ENCODE measurements at regions not wholly inside any gene's neighbourhood (a gene's known extent, or its start where the extent isn't known, plus 50 kb on each side); places are given as distances from the start of the nearest gene placed in this dataset.

DNA sequence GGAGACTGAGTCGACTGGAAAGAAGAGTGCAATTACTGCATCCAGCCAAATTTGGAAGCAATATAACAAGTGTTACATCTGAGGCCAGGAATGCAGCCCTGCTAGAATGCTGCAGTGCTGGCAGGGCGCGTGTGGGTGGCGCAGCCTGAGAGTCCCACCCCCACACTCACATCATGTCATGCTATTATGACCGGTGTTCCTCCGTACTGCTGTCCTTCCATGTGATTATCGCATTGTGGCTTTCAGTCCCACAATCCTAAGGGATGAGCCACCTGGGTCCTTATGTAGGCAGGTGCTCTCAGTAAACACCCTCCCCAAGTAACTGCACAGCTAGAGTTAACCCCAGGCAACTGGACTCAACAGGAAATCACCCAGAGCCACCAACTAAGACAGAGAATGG lies 122.6 kb upstream of the CPEB2 start:
- Histone ChIP-seq H3K4me2 (ENCODE audit: low read length) (no peak overlapping the region), H3K27me3 (ENCODE audit: control insufficient read depth, insufficient read depth, low read length) (peaks cover 4% of the 10 kb centered on the region), H3K9me3 (replicated peaks; ENCODE audit: low read length) (no peaks in the 10 kb centered on the region), H3K9ac (ENCODE audit: low read depth, low read length) (no peak overlapping the region), H3K4me3 (ENCODE audit: low read length) (no peak overlapping the region), H3K4me1 (ENCODE audit: control insufficient read depth, insufficient read depth, low read length) (no peaks in the 10 kb centered on the region), H3K36me3 (ENCODE audit: insufficient read depth, low read length) (no peaks in the 10 kb centered on the region)

DNA sequence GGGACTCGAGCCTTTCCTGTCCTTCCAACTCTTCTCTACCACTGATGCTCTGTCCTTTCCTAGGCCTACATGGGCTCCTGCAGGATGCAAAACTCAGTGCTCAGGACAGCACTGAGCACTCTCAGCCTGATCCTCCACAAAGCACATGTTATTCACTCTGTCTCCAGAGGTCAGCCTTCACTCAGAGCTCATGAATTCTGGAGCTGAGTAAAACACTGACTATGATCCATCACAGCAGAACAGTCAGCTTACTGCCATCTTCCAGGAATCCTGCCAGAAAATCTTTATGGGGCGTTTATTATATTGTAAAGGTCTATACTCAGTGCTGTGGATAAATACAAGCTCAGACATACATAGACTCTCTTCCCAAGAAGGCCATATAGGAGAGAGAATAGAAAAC lies 121.5 kb upstream of the CPEB2 start:
- Histone ChIP-seq H3K36me3 (ENCODE audit: insufficient read depth, low read length) (no peaks in the 10 kb centered on the region), H3K9me3 (replicated peaks; ENCODE audit: low read length) (no peaks in the 10 kb centered on the region), H3K4me1 (ENCODE audit: control insufficient read depth, insufficient read depth, low read length) (no peaks in the 10 kb centered on the region), H3K4me3 (ENCODE audit: low read length) (no peak overlapping the region), H3K4me2 (ENCODE audit: low read length) (no peak overlapping the region), H3K27me3 (ENCODE audit: control insufficient read depth, insufficient read depth, low read length) (peaks cover 4% of the 10 kb centered on the region), H3K9ac (ENCODE audit: low read depth, low read length) (no peak overlapping the region)

DNA sequence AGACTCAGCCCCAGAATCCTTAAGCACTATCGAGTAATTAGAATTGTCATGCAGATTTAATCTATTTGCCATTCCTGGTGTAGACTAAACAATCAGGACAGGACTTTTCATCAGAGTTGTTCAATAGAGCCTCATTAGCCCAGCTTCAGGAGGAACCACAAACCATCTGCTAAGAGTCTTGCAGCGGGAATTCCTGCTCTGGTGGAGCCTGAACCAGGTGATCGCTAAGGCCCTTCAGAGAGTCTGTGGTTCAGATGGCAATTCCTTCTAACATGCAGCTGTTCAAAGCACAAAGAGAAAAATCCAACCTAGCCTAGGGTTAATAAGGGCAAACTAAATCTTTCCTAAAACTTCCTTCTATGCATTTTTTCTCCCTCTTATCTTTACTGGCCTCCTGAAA lies 119.1 kb upstream of the CPEB2 start:
- Histone ChIP-seq H3K4me3 (ENCODE audit: low read length) (no peak overlapping the region), H3K4me2 (ENCODE audit: low read length) (no peak overlapping the region), H3K9me3 (replicated peaks; ENCODE audit: low read length) (no peaks in the 10 kb centered on the region), H3K27me3 (ENCODE audit: control insufficient read depth, insufficient read depth, low read length) (peaks cover 4% of the 10 kb centered on the region), H3K36me3 (ENCODE audit: insufficient read depth, low read length) (no peaks in the 10 kb centered on the region), H3K4me1 (ENCODE audit: control insufficient read depth, insufficient read depth, low read length) (no peaks in the 10 kb centered on the region), H3K9ac (ENCODE audit: low read depth, low read length) (no peak overlapping the region)

DNA sequence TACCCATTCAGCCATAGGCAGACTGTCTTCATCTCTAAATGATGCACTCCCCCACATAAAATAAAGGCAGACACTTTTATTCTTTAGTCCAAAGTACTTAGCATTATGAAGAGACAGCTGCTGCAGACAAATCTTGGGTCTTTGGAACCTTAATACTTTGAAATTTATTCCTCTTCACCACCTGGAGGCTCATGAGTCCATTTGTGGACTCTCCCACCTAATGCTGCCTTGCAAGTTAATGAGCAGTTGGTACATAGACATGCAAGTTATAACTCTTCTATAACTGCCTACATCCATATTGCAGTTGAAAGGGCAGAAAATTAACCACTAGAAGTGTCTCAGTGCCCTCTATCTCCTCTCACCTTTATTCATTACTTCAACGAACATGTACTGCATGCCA lies 118.6 kb upstream of the CPEB2 start:
- no peaks in the 10 kb centered on the region for H3K9me3 ChIP-seq (replicated peaks; ENCODE audit: low read length)
- no peak overlapping the region for H3K9ac ChIP-seq (ENCODE audit: low read depth, low read length)
- H3K36me3 ChIP-seq (ENCODE audit: insufficient read depth, low read length) = no peaks in the 10 kb centered on the region
- no peak overlapping the region for H3K4me3 ChIP-seq (ENCODE audit: low read length)
- peaks cover 4% of the 10 kb centered on the region for H3K27me3 ChIP-seq (ENCODE audit: control insufficient read depth, insufficient read depth, low read length)
- no peaks in the 10 kb centered on the region for H3K4me1 ChIP-seq (ENCODE audit: control insufficient read depth, insufficient read depth, low read length)
- H3K4me2 ChIP-seq (ENCODE audit: low read length) = no peak overlapping the region

DNA sequence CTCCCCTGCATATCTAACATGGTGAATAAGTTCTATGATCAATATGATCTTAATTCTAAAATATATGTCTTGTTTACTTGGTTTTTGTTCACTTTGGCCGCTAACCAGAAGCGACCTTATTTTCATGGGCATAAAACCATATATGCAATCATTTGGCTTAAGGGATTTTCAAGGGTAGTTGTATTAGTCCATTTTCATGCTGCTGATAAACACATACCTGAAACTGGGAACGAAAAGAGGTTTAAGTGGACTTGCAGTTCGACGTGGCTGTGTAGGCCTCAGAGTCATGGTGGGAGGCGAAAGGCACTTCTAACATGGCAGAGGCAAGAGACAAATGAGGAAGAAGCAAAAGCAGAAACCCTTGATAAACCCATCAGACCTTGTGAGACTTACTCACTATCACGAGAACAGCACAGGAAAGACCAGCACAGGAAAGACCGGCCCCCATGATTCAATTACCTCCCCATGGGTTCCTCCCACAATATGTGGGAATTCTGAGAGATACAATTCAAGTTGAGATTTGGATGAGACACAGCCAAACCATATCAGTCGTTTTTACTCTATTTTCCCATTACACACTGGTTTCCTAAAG lies 114.3 kb upstream of the CPEB2 start:
- no peaks in the 10 kb centered on the region for H3K4me1 ChIP-seq (ENCODE audit: control insufficient read depth, insufficient read depth, low read length)
- no peak overlapping the region for H3K4me3 ChIP-seq (ENCODE audit: low read length)
- no peaks in the 10 kb centered on the region for H3K36me3 ChIP-seq (ENCODE audit: insufficient read depth, low read length)
- H3K9ac ChIP-seq (ENCODE audit: low read depth, low read length) = no peak overlapping the region
- H3K9me3 ChIP-seq (replicated peaks; ENCODE audit: low read length) = no peaks in the 10 kb centered on the region
- H3K4me2 ChIP-seq (ENCODE audit: low read length) = no peak overlapping the region
- H3K27me3 ChIP-seq (ENCODE audit: control insufficient read depth, insufficient read depth, low read length) = peaks cover 4% of the 10 kb centered on the region

DNA sequence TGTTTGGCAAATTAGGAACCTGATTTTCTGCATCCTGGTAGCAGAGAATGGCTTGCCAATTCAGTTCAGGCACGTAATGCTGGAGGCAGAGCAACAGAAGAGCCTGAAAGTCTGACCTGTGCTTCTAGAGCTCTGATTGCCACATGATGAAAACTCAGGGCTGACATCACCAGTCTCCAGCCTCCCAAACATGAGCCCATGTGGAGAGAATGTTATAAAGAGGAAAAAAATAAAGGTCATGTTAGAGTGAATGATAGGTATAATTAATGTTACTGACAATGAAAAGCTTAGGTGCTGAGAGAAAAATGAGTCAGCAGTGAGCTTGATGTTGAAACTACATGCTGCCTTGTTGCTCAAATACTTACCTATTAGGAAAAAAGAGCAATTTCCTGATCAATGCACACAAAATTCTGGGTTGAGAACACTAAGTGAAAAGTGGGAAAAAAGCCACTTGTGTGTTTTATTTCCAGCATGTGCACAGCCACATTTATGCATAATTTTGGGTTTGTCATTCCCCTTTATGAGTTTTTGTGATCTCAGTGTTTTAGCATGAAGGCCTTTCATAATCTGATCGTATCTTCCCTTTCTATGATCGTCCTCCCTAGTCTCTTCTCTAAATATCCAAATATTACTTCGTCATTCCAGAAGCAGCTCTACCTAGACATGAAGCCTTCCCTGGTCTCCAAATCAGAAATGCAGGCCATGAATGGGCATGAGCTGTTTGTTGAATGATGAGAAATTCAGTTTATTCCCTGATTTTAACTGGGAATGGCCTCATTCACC lies 113.3 kb upstream of the CPEB2 start:
- Histone ChIP-seq H3K27me3 (ENCODE audit: control insufficient read depth, insufficient read depth, low read length) (peaks cover under 1% of the 10 kb centered on the region), H3K4me3 (ENCODE audit: low read length) (no peak overlapping the region), H3K4me2 (ENCODE audit: low read length) (no peak overlapping the region), H3K9me3 (replicated peaks; ENCODE audit: low read length) (no peaks in the 10 kb centered on the region), H3K9ac (ENCODE audit: low read depth, low read length) (no peak overlapping the region), H3K36me3 (ENCODE audit: insufficient read depth, low read length) (no peaks in the 10 kb centered on the region), H3K4me1 (ENCODE audit: control insufficient read depth, insufficient read depth, low read length) (no peaks in the 10 kb centered on the region)

DNA sequence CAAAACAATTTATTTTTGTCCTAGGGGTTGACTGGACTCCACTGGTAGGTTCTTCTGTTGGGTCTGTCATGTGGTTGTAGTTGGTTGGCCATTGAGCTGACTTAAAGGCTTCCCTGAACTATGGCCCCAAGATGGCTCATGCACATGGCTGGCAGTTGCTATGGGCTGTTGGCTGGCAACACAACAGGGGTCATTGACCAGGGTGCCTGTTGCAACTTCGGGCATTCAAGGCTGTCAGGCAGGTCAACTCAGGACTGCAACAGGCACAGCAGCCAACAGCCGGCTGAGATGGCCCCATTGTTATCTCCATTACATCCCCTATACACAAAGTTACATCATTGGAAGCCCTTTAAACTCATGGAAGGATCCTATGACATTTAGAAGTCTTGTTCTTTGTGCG lies 109.7 kb upstream of the CPEB2 start:
- no peaks in the 10 kb centered on the region for H3K27me3 ChIP-seq (ENCODE audit: control insufficient read depth, insufficient read depth, low read length)
- H3K4me1 ChIP-seq (ENCODE audit: control insufficient read depth, insufficient read depth, low read length) = no peaks in the 10 kb centered on the region
- H3K9ac ChIP-seq (ENCODE audit: low read depth, low read length) = no peak overlapping the region
- no peak overlapping the region for H3K4me2 ChIP-seq (ENCODE audit: low read length)
- no peak overlapping the region for H3K4me3 ChIP-seq (ENCODE audit: low read length)
- H3K36me3 ChIP-seq (ENCODE audit: insufficient read depth, low read length) = no peaks in the 10 kb centered on the region
- H3K9me3 ChIP-seq (replicated peaks; ENCODE audit: low read length) = no peaks in the 10 kb centered on the region

DNA sequence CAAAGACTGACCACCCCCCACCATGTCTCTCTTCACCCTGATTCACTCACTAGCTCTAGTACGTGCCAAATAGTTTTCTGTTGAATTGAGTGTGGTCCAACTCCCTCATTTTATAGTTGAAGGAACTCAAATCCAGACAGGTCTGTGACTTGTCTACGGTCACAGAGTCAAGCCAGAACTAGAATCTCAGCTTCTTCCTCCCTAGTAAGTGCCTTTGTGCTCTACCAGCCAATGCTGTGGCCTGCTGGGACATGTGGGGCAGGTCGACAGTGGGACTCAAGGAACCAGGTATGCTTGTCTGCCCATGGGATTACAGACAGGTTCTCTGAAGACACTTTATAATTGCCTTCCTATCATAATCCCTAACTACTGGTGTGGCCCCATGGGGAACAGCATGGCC lies 108.6 kb upstream of the CPEB2 start:
- Histone ChIP-seq H3K9ac (ENCODE audit: low read depth, low read length) (no peak overlapping the region), H3K4me3 (ENCODE audit: low read length) (no peak overlapping the region), H3K4me1 (ENCODE audit: control insufficient read depth, insufficient read depth, low read length) (no peaks in the 10 kb centered on the region), H3K4me2 (ENCODE audit: low read length) (no peak overlapping the region), H3K9me3 (replicated peaks; ENCODE audit: low read length) (no peaks in the 10 kb centered on the region), H3K27me3 (ENCODE audit: control insufficient read depth, insufficient read depth, low read length) (peaks cover 8% of the 10 kb centered on the region), H3K36me3 (ENCODE audit: insufficient read depth, low read length) (no peaks in the 10 kb centered on the region)

DNA sequence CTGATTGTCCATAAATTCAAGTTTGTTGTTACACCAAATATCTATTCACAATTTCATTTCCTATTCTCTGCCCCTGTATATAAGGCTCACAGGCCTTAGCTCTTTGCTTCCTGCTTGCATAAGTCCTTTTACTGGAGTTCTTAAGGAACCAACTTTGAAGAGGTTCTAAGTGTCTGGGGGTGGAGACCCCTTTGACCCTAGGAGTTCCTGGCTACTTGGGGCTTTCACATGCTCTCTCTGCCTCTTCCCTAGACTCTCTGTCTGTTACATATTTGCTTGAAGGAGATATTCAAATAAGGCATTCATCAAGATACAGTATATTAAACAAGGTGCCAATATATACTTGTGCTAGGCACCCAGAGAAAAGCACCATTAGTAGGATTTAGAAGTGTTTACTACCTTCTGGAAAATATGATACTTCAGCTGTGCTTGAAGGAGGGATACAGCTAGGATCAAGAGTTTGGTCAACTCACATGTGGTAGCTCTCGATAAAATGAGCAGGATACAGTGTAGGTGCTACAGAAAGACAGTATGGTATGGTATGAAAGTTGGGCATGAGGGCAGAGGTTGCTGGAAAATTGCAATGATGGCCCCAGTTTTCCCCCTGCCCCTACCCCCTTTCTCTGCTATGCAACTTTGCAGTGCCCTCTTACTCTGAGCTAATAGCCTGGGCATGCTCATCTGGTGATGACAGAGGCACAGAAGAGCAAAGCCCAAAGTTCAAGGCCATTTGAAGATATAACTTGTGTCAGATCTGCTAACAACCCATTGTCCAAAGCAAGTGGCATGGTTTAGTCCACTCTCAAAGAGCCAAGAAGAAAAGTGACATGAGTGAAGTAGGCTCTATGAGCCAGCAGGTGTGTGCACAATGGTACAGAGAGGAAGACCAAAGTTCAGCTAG lies 107.6 kb upstream of the CPEB2 start:
- no peak overlapping the region for H3K4me3 ChIP-seq (ENCODE audit: low read length)
- no peaks in the 10 kb centered on the region for H3K4me1 ChIP-seq (ENCODE audit: control insufficient read depth, insufficient read depth, low read length)
- no peaks in the 10 kb centered on the region for H3K9me3 ChIP-seq (replicated peaks; ENCODE audit: low read length)
- peaks cover 8% of the 10 kb centered on the region for H3K27me3 ChIP-seq (ENCODE audit: control insufficient read depth, insufficient read depth, low read length)
- H3K36me3 ChIP-seq (ENCODE audit: insufficient read depth, low read length) = no peaks in the 10 kb centered on the region
- no peak overlapping the region for H3K4me2 ChIP-seq (ENCODE audit: low read length)
- no peak overlapping the region for H3K9ac ChIP-seq (ENCODE audit: low read depth, low read length)

DNA sequence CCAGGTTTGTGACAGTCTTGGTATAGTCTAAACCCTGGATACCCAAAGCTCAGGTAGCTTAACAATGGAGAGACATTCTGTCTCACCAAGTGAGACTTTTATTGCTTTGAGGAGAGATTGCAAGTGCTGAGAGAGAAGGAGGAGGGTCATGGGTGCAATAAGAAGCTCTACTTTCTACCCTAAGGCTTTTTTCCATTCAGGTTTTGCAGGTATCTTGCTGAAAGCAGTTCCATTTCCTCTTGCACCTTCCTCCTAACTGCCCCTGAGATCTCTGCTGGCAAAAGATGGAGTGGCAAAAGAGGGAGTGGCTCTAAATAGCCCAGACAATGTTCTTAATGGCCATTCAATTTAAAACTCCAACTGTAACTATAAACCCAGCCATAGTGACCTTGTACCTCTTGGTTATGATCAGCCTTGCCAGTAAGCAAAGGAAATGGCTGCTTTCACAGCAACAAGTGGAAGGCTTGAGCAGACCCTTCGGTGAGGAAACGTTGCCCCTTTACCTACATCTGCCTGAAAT lies 105.6 kb upstream of the CPEB2 start:
- H3K9ac ChIP-seq (ENCODE audit: low read depth, low read length) = no peak overlapping the region
- H3K36me3 ChIP-seq (ENCODE audit: insufficient read depth, low read length) = no peaks in the 10 kb centered on the region
- no peak overlapping the region for H3K4me2 ChIP-seq (ENCODE audit: low read length)
- no peaks in the 10 kb centered on the region for H3K9me3 ChIP-seq (replicated peaks; ENCODE audit: low read length)
- H3K27me3 ChIP-seq (ENCODE audit: control insufficient read depth, insufficient read depth, low read length) = peaks cover 8% of the 10 kb centered on the region
- no peak overlapping the region for H3K4me3 ChIP-seq (ENCODE audit: low read length)
- H3K4me1 ChIP-seq (ENCODE audit: control insufficient read depth, insufficient read depth, low read length) = no peaks in the 10 kb centered on the region

DNA sequence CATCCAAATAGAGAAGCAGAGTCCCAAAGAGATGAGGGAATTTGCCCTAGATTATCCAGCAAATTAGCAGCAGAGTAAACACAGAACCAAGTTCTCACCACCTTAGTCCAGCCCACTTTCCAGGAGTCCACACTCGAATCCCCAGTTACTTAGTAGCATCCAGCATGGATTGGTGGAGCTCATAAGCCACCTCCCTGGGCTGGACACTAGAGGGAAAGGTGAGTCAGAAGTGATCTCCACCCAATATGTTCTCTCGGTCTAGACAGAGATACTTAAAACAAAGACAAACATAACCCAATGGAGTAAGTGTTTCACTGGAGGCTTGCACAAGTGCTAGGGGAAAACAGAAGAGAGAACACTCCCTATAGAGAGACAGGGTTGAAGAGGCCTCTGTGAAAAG lies 105.1 kb upstream of the CPEB2 start:
- Histone ChIP-seq H3K9me3 (replicated peaks; ENCODE audit: low read length) (no peaks in the 10 kb centered on the region), H3K36me3 (ENCODE audit: insufficient read depth, low read length) (no peaks in the 10 kb centered on the region), H3K4me1 (ENCODE audit: control insufficient read depth, insufficient read depth, low read length) (no peaks in the 10 kb centered on the region), H3K4me3 (ENCODE audit: low read length) (no peak overlapping the region), H3K27me3 (ENCODE audit: control insufficient read depth, insufficient read depth, low read length) (peaks cover 11% of the 10 kb centered on the region), H3K9ac (ENCODE audit: low read depth, low read length) (no peak overlapping the region), H3K4me2 (ENCODE audit: low read length) (no peak overlapping the region)
